IPS-20b (cell line): ENCODE measurements at regions not wholly inside any gene's neighbourhood (a gene's known extent, or its start where the extent isn't known, plus 50 kb on each side); places are given as distances from the start of the nearest gene placed in this dataset.
"Not testable (repeated sequence)": the region's sequence is repeated elsewhere in the genome, so short reads cannot be mapped to it uniquely, and the experiment has no call there.

ENCODE experiments used
- H3K27ac ChIP-seq: one replicate; pipeline ENCODE4 v1.5.1; 2013; ENCODE audit warnings: low read length
- H3K27me3 ChIP-seq: 2 replicates; pipeline ENCODE4 v1.6.1; 2013; ENCODE audit warnings: mild to moderate bottlenecking, low read length, inconsistent platforms; ENCODE audit not compliant: insufficient read depth
- H3K36me3 ChIP-seq: 2 replicates; pipeline ENCODE4 v1.6.1; 2013; ENCODE audit warnings: low read depth, mild to moderate bottlenecking, inconsistent platforms, low read length, moderate library complexity; ENCODE audit not compliant: insufficient read depth
- H3K4me1 ChIP-seq: 2 replicates; pipeline ENCODE4 v1.6.1; 2013; ENCODE audit warnings: mild to moderate bottlenecking, control low read depth, inconsistent platforms, low read length, moderate library complexity; ENCODE audit not compliant: insufficient read depth
- H3K4me3 ChIP-seq: 2 replicates; pipeline ENCODE4 v1.5.1; 2013; ENCODE audit warnings: mild to moderate bottlenecking, low read length, inconsistent platforms
- H3K9ac ChIP-seq: 2 replicates; pipeline ENCODE4 v1.6.1; 2013; ENCODE audit warnings: low read depth, mild to moderate bottlenecking, inconsistent platforms, low read length, moderate library complexity
- H3K9me3 ChIP-seq: 2 replicates; pipeline ENCODE4 v1.6.1; 2013; ENCODE audit warnings: mild to moderate bottlenecking, low read depth, low read length, inconsistent platforms; ENCODE audit not compliant: insufficient read depth

- no peak overlapping the region for H3K4me3 ChIP-seq
- H3K9me3 ChIP-seq: no peaks in the 10 kb centered on the region
- H3K4me1 ChIP-seq: no peaks in the 10 kb centered on the region
- H3K9ac ChIP-seq: no peak overlapping the region
- no peak overlapping the region for H3K27ac ChIP-seq
- no peaks in the 10 kb centered on the region for H3K27me3 ChIP-seq
- H3K36me3 ChIP-seq: no peaks in the 10 kb centered on the region
Measured at GRCh38 chr5:28808967-28809810, 1770.8 kb upstream of the CDH9 start.

GRCh38 chr5:28807195-28807729 is 1768.9 kb upstream of the CDH9 start:
- no peak overlapping the region for H3K9ac ChIP-seq
- no peaks in the 10 kb centered on the region for H3K27me3 ChIP-seq
- no peak overlapping the region for H3K27ac ChIP-seq
- no peaks in the 10 kb centered on the region for H3K36me3 ChIP-seq
- no peaks in the 10 kb centered on the region for H3K4me1 ChIP-seq
- H3K4me3 ChIP-seq: no peak overlapping the region
- H3K9me3 ChIP-seq: no peaks in the 10 kb centered on the region

GRCh38 chr5:28799035-28799434 is 1760.6 kb upstream of the CDH9 start:
- not testable (repeated sequence) for H3K4me1 ChIP-seq, H3K9ac ChIP-seq, H3K4me3 ChIP-seq, H3K36me3 ChIP-seq, H3K27ac ChIP-seq, H3K27me3 ChIP-seq, H3K9me3 ChIP-seq

- no peak overlapping the region for H3K4me3 ChIP-seq
- H3K9me3 ChIP-seq: no peaks in the 10 kb centered on the region
- no peak overlapping the region for H3K9ac ChIP-seq
- H3K27ac ChIP-seq: no peak overlapping the region
- 0 out of 2 replicates have a peak, but pooled peaks cover 4% of the 10 kb centered on the region for H3K4me1 ChIP-seq
- H3K27me3 ChIP-seq: no peaks in the 10 kb centered on the region
- no peaks in the 10 kb centered on the region for H3K36me3 ChIP-seq
Measured at GRCh38 chr5:28788954-28789353, 1750.6 kb upstream of the CDH9 start.

GRCh38 chr5:28780083-28780692 is 1741.8 kb upstream of the CDH9 start:
- no peaks in the 10 kb centered on the region for H3K9me3 ChIP-seq
- H3K27ac ChIP-seq: no peak overlapping the region
- H3K4me3 ChIP-seq: no peak overlapping the region
- H3K9ac ChIP-seq: no peak overlapping the region
- no peaks in the 10 kb centered on the region for H3K4me1 ChIP-seq
- no peaks in the 10 kb centered on the region for H3K27me3 ChIP-seq
- H3K36me3 ChIP-seq: no peaks in the 10 kb centered on the region

GRCh38 chr5:28779161-28779754 is 1740.9 kb upstream of the CDH9 start:
- H3K27me3 ChIP-seq: no peaks in the 10 kb centered on the region
- no peak overlapping the region for H3K9ac ChIP-seq
- no peak overlapping the region for H3K4me3 ChIP-seq
- no peaks in the 10 kb centered on the region for H3K9me3 ChIP-seq
- H3K4me1 ChIP-seq: no peaks in the 10 kb centered on the region
- H3K36me3 ChIP-seq: no peaks in the 10 kb centered on the region
- no peak overlapping the region for H3K27ac ChIP-seq

GRCh38 chr5:28770307-28770706 is 1731.9 kb upstream of the CDH9 start:
- Histone ChIP-seq H3K9ac (no peak overlapping the region), H3K27ac (no peak overlapping the region), H3K9me3 (no peaks in the 10 kb centered on the region), H3K4me1 (no peaks in the 10 kb centered on the region), H3K4me3 (no peak overlapping the region), H3K36me3 (no peaks in the 10 kb centered on the region), H3K27me3 (no peaks in the 10 kb centered on the region)

GRCh38 chr5:28766565-28767158 is 1728.3 kb upstream of the CDH9 start:
- H3K9ac ChIP-seq: no peak overlapping the region

GRCh38 chr5:28751396-28751795 is 1713.0 kb upstream of the CDH9 start:
- H3K36me3 ChIP-seq: no peaks in the 10 kb centered on the region
- H3K27ac ChIP-seq: no peak overlapping the region
- H3K4me1 ChIP-seq: no peaks in the 10 kb centered on the region
- no peaks in the 10 kb centered on the region for H3K9me3 ChIP-seq
- H3K4me3 ChIP-seq: no peak overlapping the region
- H3K27me3 ChIP-seq: no peaks in the 10 kb centered on the region
- H3K9ac ChIP-seq: no peak overlapping the region

More at GRCh38 chr5:28766565-28767158, 1728.3 kb upstream of the CDH9 start:
- H3K4me3 ChIP-seq: no peak overlapping the region
- H3K27ac ChIP-seq: no peak overlapping the region
- H3K27me3 ChIP-seq: no peaks in the 10 kb centered on the region
- no peaks in the 10 kb centered on the region for H3K36me3 ChIP-seq
- H3K9me3 ChIP-seq: no peaks in the 10 kb centered on the region
- H3K4me1 ChIP-seq: no peaks in the 10 kb centered on the region

- Histone ChIP-seq H3K9me3 (no peaks in the 10 kb centered on the region), H3K36me3 (no peaks in the 10 kb centered on the region), H3K27ac (no peak overlapping the region), H3K9ac (no peak overlapping the region), H3K27me3 (no peaks in the 10 kb centered on the region), H3K4me3 (no peak overlapping the region), H3K4me1 (no peaks in the 10 kb centered on the region)
Measured at GRCh38 chr5:28750251-28750650, 1711.9 kb upstream of the CDH9 start.

- no peaks in the 10 kb centered on the region for H3K27me3 ChIP-seq
- no peak overlapping the region for H3K27ac ChIP-seq
- H3K4me3 ChIP-seq: no peak overlapping the region
- no peaks in the 10 kb centered on the region for H3K36me3 ChIP-seq
- no peak overlapping the region for H3K9ac ChIP-seq
- no peaks in the 10 kb centered on the region for H3K9me3 ChIP-seq
- H3K4me1 ChIP-seq: no peaks in the 10 kb centered on the region
Measured at GRCh38 chr5:28748446-28748845, 1710.1 kb upstream of the CDH9 start.
